NCI-H526 (cell line): ENCODE measurements at regions not wholly inside any gene's neighbourhood (a gene's known extent, or its start where the extent isn't known, plus 50 kb on each side); places are given as distances from the start of the nearest gene placed in this dataset.

Experiments
- DNase-seq, 2 experiments: peaks; one replicate each; lab custom pipeline; 2025; lab: John Stamatoyannopoulos, UW

DNA sequence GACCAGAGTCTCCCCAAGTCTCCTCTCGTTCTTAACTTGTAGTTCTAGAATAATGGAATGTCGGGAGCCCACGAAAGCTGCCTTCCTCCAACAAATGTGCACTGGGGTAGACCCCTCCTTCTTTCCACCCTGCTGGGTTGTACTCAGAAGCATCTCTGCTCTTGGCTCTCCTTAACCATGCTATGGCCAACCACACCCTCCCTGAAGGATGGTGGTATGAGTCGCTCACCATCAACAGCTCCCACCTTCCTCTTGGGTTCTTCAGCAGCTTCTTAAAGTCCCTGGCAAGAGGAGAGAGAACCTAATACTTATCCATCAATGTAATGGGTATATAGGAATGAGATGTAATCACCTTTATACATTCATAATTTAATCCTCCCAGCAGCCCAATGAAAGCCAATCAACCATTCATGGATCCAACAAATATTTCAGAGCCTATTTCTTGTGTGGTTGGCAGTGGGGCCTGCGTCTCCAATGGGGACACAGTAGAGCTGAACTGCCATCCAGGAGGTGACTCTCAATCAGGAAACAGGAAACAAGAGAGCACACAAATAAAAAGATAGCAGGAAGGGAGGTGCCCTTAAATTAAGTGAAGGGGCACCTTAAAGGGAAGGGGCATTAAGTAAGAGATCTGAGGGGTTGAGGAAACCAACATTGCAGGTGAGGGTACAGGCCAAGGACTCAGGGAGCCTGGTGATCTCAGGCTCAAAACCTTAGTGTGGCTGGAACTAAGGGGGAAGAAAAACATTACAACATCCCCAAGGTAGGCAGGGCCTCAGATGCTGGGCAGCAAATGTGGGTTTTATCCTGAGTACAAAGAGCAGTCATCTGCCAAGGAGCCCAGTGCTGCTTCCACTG lies 64.4 kb upstream of the ETS2 start:
- DNase-seq = no peak

DNA sequence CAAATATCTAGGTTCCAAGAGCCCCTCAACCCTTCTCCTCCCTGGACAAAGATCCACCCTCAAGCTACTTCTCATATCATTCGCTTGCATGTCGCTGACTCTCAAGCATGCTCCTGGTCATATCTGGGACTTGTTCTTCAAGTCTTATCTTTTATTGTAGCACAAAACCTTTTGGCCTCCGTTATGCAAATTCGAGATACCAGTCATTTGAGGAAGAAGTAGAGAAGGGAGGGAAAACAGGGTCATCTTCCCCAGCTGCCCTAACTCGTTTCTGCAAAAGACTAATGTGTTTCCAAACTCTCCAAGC lies 63.8 kb upstream of the ETS2 start:
- DNase-seq = peak; percentile 33 to 38

DNA sequence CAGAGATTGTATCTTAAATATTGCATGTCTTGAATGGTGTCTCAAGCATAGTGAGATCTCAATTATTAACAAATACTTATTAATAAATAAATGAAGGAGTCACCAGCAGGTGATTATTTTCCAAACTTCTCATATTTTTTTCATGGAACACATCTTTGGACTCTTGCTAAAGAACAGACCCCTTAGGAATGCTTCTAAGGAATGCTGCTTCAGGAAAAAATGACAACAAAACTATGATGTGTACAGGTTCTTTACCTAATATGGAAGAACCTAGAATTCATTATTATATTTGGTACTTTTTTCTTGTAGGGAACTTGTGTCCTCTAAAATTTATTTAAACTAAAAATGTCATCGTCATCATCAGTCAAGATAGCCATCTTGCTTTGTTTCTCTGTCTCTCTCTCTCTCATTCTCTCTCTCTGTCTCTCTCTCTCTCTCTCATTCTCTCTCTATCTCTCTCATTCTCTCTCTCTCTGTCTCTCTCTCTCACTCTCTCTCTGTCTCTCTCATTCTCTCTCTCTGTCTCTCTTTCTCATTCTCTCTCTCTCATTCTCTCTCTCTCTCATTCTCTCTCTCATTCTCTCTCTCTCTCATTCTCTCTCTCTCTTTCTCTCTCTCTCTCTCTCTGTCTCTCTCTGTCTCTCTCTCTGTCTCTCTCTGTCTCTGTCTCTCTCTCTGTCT lies 63.0 kb upstream of the ETS2 start:
- no peak for DNase-seq

DNA sequence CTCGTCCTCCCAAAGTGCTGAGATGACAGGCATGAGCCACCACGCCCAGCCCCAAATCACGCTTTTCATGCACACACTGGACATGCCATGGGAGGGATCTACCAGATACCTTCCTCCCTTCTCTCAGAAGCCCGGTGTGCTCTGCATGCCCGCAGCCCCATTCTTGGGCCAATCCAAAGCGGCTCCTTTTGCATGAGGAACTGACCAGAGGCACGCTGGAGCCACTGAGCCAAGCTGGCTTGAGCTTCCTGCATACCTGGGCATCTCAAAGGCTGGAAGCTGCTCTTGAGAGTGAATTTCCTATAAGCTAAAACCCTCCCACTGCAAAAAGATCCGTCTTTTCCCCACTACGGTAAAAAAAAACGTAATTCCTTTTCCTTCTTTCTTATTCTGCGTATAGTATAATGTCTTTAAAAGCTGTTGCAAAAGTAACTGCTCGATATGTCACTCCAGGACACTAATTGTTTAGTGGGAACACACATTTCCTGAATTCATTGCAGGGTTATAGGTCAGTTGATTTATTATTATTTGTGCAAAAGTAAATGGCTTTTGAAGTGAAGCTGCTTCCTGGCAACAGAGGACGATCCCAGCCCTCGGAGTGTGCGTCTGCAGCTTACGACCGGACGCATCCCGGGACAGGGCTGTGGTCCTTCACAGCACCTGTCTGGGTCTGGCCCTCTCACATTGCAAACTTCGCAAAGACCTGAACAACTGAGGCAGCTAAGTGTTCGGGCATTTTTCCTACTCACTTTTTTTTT lies 61.8 kb upstream of the ETS2 start:
- DNase-seq = no peak

DNA sequence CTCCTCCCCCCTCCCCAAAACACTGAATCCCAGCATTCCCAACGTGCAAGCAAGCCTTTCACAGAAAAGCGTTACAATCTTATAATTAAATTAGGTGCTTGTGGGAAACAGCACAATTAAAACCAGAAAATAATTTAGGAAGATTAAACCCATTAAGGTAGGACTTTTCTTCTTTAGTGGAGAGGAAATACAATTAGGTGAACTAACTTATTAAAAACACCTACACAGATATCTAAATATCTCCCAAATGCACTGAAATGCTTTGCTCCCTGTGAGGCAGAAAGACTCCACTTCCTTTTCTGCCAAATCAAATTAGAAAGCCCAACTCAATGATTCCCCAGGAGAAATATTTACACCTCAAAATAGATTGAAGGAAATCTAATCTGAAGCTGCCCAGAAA lies 60.9 kb upstream of the ETS2 start:
- DNase-seq = no peak

DNA sequence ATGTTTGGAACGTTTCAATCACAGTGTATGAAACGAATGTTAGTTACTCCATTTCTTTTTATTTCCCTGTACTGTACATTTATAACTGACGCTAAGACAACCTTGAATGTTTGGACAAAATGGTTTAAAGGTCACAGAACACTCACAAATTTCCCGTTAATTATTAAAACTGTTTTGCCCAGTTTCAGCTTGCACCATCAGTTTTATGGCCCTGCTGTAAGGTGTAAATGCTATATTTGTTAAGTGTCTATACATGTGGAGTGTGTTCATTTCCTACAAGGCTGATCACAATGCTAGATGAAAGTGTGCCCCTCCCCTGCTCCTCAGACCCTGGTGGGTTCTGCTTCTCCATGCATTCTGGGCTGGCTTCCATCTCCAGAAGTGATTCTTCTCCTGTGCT lies 57.9 kb upstream of the ETS2 start:
- DNase-seq = no peak

DNA sequence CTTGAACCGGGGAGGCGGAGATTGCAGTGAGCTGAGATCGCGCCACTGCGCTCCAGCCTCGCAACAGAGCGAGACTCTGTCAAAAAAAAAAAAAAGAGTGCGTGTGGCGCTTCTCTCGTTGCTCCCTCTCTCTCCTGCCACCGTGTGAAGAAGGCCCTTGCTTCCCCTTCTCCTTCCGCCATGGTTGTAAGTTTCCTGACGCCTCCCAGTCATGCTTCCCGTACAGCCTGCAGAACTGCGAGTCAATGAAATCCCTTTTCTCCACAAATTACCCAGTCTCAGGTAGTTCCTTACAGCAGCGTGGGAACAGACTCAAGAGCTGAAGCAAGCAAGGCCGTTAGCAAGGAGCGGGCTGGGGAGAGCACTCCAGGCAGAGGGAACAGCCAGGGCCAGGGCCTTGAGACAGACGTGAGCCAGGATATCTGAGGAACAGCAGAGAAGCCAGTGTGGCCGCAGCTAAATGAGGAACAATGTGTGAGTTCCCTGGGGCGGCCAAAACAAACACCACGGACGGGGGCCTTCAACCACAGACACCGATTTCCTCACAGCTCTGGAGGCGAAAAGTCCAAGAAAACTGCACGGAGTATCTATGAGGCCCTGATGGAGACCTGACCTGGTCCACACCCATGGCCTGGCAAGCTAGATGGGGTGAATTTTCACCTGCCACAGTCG lies 54.2 kb upstream of the ETS2 start:
- DNase-seq = no peak

DNA sequence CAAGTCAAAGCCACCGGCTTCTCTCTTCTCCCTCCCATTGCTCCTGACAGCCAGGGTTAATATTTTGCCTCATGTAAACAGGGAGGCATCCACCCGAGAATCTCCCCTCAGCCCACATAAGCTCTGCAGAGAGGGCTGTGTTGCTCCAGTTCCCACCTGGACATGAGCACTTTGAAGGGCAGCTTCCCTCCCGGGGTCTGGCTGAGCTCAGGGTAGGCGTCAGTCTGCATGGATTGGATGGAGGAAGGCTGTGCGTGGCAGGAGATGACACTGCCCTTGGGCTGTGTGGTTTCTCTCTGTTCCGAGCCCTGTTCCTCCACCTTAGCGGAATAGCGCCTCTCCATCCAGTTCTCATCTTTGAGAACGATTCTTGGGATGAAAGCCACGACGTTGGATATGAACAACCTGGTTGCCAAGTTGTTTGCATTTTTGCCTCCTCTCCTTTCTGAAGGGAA lies 53.7 kb upstream of the ETS2 start:
- DNase-seq = no peak

DNA sequence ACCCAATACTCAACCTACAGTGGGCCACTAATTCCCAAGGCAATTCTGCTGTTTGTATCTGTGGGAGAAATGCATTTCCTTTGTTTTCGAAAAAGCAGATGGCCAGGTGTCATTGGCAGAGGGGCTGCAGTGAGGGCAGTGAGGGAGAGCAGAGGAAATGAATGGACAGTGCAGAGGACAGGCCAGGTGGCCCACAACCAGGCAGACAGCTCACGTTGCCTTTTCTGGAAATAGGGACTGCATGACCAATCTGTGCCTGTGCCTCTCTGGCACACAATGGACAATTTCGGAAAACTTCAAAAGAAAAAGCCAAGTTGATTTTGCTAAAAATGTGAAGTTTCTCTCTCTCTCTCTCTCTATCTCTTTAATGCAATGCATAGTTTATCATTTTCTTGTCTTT lies 52.6 kb upstream of the ETS2 start:
- DNase-seq = no peak

DNA sequence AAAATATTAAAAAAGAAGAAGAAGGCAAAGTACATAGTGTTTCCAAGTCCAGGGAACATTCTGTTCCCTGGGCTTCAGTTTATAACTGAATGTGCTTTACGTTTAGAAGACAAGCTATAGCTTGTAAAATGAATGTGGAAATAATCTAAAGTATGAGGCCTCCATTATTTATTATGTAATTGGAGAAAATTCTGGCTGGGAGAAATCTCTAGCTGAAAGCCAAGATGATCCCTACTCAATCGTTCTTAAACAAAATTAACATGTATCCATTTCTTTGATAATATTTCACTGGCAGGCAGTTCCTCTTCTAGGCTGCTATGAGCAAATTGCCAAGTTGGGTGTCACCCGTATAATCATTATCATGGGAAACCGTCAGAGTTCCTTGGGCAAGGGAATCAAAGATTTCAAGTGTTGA lies 52.2 kb upstream of the ETS2 start:
- DNase-seq = no peak
